ENCODE measurements at regions not wholly inside any gene's neighbourhood (a gene's known extent, or its start where the extent isn't known, plus 50 kb on each side); places are given as distances from the start of the nearest gene placed in this dataset.

- FAIRE-seq (no peak), DNase-seq (ENCODE audit: insufficient read length, low spot score) (no peak)
- TF ChIP-seq SPI1 (IDR thresholded peaks at IDR 0.05; ENCODE audit: low read depth, low read length) (no peak), POU2F2 (IDR thresholded peaks at IDR 0.05; ENCODE audit: low read depth, low read length) (no peak), TAF1 (IDR thresholded peaks at IDR 0.05; ENCODE audit: low read depth, low read length) (no peak), POLR2A (IDR thresholded peaks at IDR 0.05; ENCODE audit: low read depth, low read length) (no peak), PAX5 (IDR thresholded peaks at IDR 0.05; ENCODE audit: insufficient read depth, low read length, severe bottlenecking) (no peak), POLR2AphosphoS5 (IDR thresholded peaks at IDR 0.05; ENCODE audit: low read depth, low read length) (no peak)
Observed at GRCh38 chr3:27594096-27594690, 110.0 kb upstream of the SLC4A7 start.

- no peak for FAIRE-seq
- TF ChIP-seq SPI1 (IDR thresholded peaks at IDR 0.05; ENCODE audit: low read depth, low read length), result no peak
- DNase-seq (ENCODE audit: insufficient read length, low spot score), result no peak
Observed at GRCh38 chr3:27593173-27593572, 109.0 kb upstream of the SLC4A7 start.

- TF ChIP-seq SPI1 (IDR thresholded peaks at IDR 0.05; ENCODE audit: low read depth, low read length) (no peak), PAX5 (IDR thresholded peaks at IDR 0.05; ENCODE audit: insufficient read depth, low read length, severe bottlenecking) (no peak), POLR2A (IDR thresholded peaks at IDR 0.05; ENCODE audit: low read depth, low read length) (no peak), TAF1 (IDR thresholded peaks at IDR 0.05; ENCODE audit: low read depth, low read length) (no peak), POU2F2 (IDR thresholded peaks at IDR 0.05; ENCODE audit: low read depth, low read length) (peak; percentile 88), POLR2AphosphoS5 (IDR thresholded peaks at IDR 0.05; ENCODE audit: low read depth, low read length) (no peak)
- DNase-seq (ENCODE audit: insufficient read length, low spot score), result no peak
- FAIRE-seq, result no peak
Observed at GRCh38 chr3:27591312-27592210, 107.4 kb upstream of the SLC4A7 start.

GRCh38 chr3:27590437-27591298 is 106.5 kb upstream of the SLC4A7 start:
- DNase-seq (ENCODE audit: insufficient read length, low spot score), result no peak
- peak; percentile 51 for TF ChIP-seq SPI1 (IDR thresholded peaks at IDR 0.05; ENCODE audit: low read depth, low read length)
- no peak for TF ChIP-seq POLR2A (IDR thresholded peaks at IDR 0.05; ENCODE audit: low read depth, low read length)
- no peak for TF ChIP-seq PAX5 (IDR thresholded peaks at IDR 0.05; ENCODE audit: insufficient read depth, low read length, severe bottlenecking)
- no peak for TF ChIP-seq POU2F2 (IDR thresholded peaks at IDR 0.05; ENCODE audit: low read depth, low read length)
- TF ChIP-seq POLR2AphosphoS5 (IDR thresholded peaks at IDR 0.05; ENCODE audit: low read depth, low read length), result no peak
- no peak for FAIRE-seq

- TF ChIP-seq POLR2A (IDR thresholded peaks at IDR 0.05; ENCODE audit: low read depth, low read length) (no peak), POU2F2 (IDR thresholded peaks at IDR 0.05; ENCODE audit: low read depth, low read length) (no peak), POLR2AphosphoS5 (IDR thresholded peaks at IDR 0.05; ENCODE audit: low read depth, low read length) (no peak), TAF1 (IDR thresholded peaks at IDR 0.05; ENCODE audit: low read depth, low read length) (no peak), SPI1 (IDR thresholded peaks at IDR 0.05; ENCODE audit: low read depth, low read length) (no peak), PAX5 (IDR thresholded peaks at IDR 0.05; ENCODE audit: insufficient read depth, low read length, severe bottlenecking) (no peak)
- no peak for DNase-seq (ENCODE audit: insufficient read length, low spot score)
- FAIRE-seq, result no peak
Observed at GRCh38 chr3:27589795-27590194, 105.6 kb upstream of the SLC4A7 start.

- DNase-seq (ENCODE audit: insufficient read length, low spot score) (no peak), FAIRE-seq (no peak)
- no peak for TF ChIP-seq TAF1 (IDR thresholded peaks at IDR 0.05; ENCODE audit: low read depth, low read length)
Observed at GRCh38 chr3:27585429-27585828, 101.2 kb upstream of the SLC4A7 start.

- TF ChIP-seq TAF1 (IDR thresholded peaks at IDR 0.05; ENCODE audit: low read depth, low read length), result no peak
- no peak for TF ChIP-seq PAX5 (IDR thresholded peaks at IDR 0.05; ENCODE audit: insufficient read depth, low read length, severe bottlenecking)
- no peak for TF ChIP-seq POLR2A (IDR thresholded peaks at IDR 0.05; ENCODE audit: low read depth, low read length)
- TF ChIP-seq POU2F2 (IDR thresholded peaks at IDR 0.05; ENCODE audit: low read depth, low read length), result no peak
- TF ChIP-seq SPI1 (IDR thresholded peaks at IDR 0.05; ENCODE audit: low read depth, low read length), result no peak
- TF ChIP-seq POLR2AphosphoS5 (IDR thresholded peaks at IDR 0.05; ENCODE audit: low read depth, low read length), result no peak
- DNase-seq (ENCODE audit: insufficient read length, low spot score), result no peak
- no peak for FAIRE-seq
Observed at GRCh38 chr3:27584874-27585273, 100.7 kb upstream of the SLC4A7 start.

GRCh38 chr3:27581852-27582251 is 97.7 kb upstream of the SLC4A7 start:
- TF ChIP-seq SPI1 (IDR thresholded peaks at IDR 0.05; ENCODE audit: low read depth, low read length), result no peak
- no peak for TF ChIP-seq PAX5 (IDR thresholded peaks at IDR 0.05; ENCODE audit: insufficient read depth, low read length, severe bottlenecking)
- TF ChIP-seq POU2F2 (IDR thresholded peaks at IDR 0.05; ENCODE audit: low read depth, low read length), result no peak
- TF ChIP-seq POLR2A (IDR thresholded peaks at IDR 0.05; ENCODE audit: low read depth, low read length), result no peak
- no peak for TF ChIP-seq POLR2AphosphoS5 (IDR thresholded peaks at IDR 0.05; ENCODE audit: low read depth, low read length)
- no peak for TF ChIP-seq TAF1 (IDR thresholded peaks at IDR 0.05; ENCODE audit: low read depth, low read length)
- FAIRE-seq, result no peak
- DNase-seq (ENCODE audit: insufficient read length, low spot score), result no peak

- TF ChIP-seq POU2F2 (IDR thresholded peaks at IDR 0.05; ENCODE audit: low read depth, low read length), result no peak
- TF ChIP-seq PAX5 (IDR thresholded peaks at IDR 0.05; ENCODE audit: insufficient read depth, low read length, severe bottlenecking), result no peak
- no peak for TF ChIP-seq SPI1 (IDR thresholded peaks at IDR 0.05; ENCODE audit: low read depth, low read length)
- no peak for TF ChIP-seq POLR2AphosphoS5 (IDR thresholded peaks at IDR 0.05; ENCODE audit: low read depth, low read length)
- no peak for TF ChIP-seq TAF1 (IDR thresholded peaks at IDR 0.05; ENCODE audit: low read depth, low read length)
- TF ChIP-seq POLR2A (IDR thresholded peaks at IDR 0.05; ENCODE audit: low read depth, low read length), result no peak
- DNase-seq (ENCODE audit: insufficient read length, low spot score) (no peak), FAIRE-seq (no peak)
Observed at GRCh38 chr3:27578032-27578431, 93.8 kb upstream of the SLC4A7 start.

All from GM12891 (cell line).